NOMO-1 (cell line): ENCODE measurements at regions not wholly inside any gene's neighbourhood (a gene's known extent, or its start where the extent isn't known, plus 50 kb on each side); places are given as distances from the start of the nearest gene placed in this dataset.
A peak's percentile ranks its signal among the peaks of the same experiment; 100 is the strongest.
"Not testable (repeated sequence)": the region's sequence is repeated elsewhere in the genome, so short reads cannot be mapped to it uniquely, and the experiment has no call there.

Experiments
- DNase-seq, 2 experiments: peaks; one replicate each; lab custom pipeline; 2025; ENCODE audit not compliant: unreplicated experiment in 2 of 2; lab: John Stamatoyannopoulos, UW

GRCh38 chr5:83001796-83002381 lies 75.3 kb downstream of the TMEM167A start:
- DNase-seq, result no peak

GRCh38 chr5:83000922-83001321 lies 76.3 kb downstream of the TMEM167A start:
- DNase-seq, result no peak

DNA sequence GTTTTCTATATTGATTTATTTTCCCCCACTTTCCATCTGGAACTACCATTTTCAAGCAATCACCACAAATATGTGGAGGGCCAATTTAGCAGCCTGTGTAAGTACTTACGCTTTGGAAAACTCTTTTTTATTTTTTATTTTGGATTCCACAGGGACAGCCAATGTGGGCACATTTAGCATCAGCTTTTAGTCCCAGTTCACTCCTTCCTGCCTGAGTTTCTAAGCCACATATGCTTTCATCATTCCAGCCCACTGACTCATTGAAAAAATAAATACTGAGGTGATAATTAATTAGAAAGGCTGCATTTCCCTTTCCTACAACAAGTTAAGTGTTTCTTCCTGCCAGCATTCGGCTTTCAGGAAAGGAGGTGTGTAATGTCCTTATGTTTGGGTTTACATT lies 76.8 kb downstream of the TMEM167A start:
- DNase-seq, result no peak

DNA sequence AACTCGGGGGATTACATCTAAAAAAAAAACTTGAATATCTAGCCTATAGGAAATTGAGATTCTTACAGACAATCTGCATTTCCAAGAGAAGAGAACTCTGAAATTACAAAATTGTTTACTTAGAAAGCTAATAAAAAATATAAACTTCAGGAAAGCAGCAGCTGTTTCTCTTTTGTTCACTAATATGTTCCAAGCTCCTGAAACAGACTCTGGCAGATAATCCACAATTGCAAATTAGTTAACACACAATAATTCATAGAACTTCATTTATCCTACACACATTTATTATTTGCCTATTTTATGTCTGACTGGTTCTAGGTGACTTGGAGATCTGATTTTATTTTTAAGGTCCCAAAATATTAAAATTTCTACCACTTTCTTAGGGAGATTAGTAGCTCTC lies 83.8 kb downstream of the TMEM167A start:
- DNase-seq, result no peak

GRCh38 chr5:82992646-82993045 lies 84.5 kb downstream of the TMEM167A start:
- no peak for DNase-seq

- DNase-seq, result peak in 1 of 2 experiments; percentile 38
Measured at GRCh38 chr5:82991678-82992323, 85.4 kb downstream of the TMEM167A start.

GRCh38 chr5:82991059-82991458 lies 86.1 kb downstream of the TMEM167A start:
- no peak for DNase-seq

GRCh38 chr5:82987188-82987587 lies 90.0 kb downstream of the TMEM167A start:
- DNase-seq, result no peak

DNA sequence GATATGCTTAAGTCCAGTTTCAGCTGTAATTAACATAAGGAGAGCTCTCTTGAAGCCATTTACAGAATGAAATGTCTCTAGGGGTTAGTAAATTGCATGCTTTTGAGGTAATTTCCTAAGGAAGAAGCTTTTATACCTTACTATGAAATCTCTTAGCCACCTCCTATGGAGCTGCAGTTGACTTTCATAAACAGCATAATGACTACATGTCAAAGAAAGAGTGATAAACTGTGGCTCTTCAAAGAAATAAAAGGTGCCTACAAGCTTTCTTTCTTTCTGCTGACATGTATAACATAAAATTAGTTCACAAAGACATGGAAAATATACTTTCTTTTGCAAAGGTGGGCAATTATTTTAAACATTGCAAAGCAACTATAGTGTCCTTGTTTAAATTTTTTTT lies 90.8 kb downstream of the TMEM167A start:
- no peak for DNase-seq

GRCh38 chr5:82985763-82986162 lies 91.4 kb downstream of the TMEM167A start:
- DNase-seq, result no peak

DNA sequence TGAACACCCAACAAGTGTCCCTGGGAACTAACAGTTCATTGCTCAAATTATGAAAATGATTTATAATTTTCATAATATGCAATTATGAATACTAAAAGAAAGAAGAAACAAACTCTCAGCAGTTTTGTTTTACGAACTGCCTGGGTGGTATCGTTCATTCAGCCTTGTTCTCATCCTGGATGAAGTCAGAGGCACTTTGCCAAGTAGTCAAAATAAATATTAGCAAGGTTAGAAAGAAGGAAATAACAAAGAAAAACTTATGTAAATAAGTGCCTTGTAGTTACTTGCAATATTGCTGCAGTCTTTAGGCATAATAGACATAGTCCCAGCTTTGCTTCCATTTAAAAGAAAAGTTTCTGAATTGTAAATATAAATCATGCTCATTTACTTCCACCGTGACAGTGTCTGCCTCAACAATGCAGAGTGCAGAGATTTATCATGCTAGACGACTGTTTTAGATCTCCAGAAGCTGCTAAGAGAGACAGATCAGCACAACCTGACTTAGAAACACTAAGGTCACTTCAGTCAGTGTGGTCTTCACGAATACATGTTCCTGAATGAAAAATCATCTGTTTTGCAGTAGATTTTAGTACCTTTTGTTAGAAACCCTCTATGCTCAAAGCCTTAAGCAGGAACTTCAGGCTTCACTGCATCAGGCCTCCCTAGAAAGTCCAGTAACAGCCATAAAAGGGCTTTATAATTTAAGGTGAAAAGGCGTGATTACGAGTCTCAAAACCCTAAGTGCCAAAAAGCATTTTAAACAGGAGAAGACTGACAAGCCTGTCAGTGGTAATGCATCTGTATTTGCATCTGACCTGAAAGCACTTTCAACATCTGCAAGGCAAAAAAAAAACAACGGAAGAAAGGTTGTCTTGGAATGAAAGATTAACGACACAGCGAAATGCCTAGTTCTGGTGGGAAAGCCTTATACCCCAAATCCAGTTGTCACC lies 92.1 kb downstream of the TMEM167A start:
- DNase-seq, result no peak

GRCh38 chr5:82982846-82983245 lies 94.3 kb downstream of the TMEM167A start:
- peak in 1 of 2 experiments; percentile 39 for DNase-seq

- not testable (repeated sequence) for DNase-seq
Measured at GRCh38 chr5:82976887-82977286, 100.3 kb downstream of the TMEM167A start.

- DNase-seq, result no peak
Measured at GRCh38 chr5:82975812-82976211, 101.4 kb downstream of the TMEM167A start.

GRCh38 chr5:82975396-82975795 lies 101.8 kb downstream of the TMEM167A start:
- DNase-seq, result no peak

DNA sequence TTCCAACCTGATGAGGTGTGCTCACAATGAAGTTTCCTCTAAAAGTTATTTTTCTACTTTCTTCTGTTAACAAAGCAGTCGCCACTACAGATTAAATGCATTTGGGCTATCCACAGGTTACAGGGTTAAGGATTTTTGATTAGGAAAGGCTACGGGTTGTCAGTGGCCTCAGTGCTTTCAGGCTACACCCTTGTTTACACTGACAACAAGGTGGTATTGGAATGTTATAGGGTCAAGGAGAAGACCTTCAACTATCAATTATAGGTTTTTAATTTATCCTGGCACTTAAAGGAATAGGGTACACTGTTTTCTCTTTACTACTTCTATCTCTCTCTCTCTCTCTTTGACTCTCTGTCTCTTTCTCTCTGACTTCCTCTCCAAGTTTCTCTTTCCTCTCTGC lies 102.8 kb downstream of the TMEM167A start:
- not testable (repeated sequence) for DNase-seq

GRCh38 chr5:82971901-82972300 lies 105.3 kb downstream of the TMEM167A start:
- DNase-seq, result no peak

DNA sequence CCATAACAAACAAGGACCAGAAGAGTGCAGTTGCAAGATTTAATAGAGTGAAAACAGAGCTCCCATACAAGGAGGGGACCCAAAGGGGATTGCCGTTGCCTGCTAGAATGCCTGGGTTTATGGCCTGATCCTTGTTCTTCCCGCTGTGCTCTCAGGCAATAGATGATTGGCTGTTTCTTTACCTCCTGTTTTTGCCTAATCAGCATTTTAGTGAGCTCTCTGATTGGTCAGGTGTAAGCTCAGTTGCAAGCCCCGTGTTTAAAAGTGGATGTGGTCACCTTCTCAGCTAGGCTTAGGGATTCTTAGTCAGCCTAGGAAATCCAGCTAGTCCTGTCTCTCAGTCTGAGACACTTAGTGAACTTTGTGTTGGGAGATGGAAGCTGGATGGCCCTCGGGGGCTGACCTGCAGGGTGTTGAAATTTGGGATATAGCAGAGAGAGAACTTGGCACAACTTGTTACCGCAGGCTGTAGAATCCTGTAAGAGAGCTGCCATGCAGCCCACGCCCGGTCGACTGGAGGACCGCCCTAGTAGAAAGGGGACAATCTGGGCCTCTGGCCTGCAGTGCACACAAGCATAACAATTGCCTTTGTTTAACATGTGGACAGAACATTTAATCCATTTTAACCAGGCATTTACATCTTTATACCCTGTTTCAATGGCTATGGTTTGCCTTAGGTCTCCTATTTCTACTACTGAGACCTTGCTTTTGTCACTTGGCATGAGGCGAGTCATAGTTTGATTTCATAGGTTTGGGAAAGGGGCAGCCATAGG lies 106.0 kb downstream of the TMEM167A start:
- DNase-seq, result not testable (repeated sequence)

GRCh38 chr5:82969221-82969976 lies 107.8 kb downstream of the TMEM167A start:
- DNase-seq, result not testable (repeated sequence)

DNA sequence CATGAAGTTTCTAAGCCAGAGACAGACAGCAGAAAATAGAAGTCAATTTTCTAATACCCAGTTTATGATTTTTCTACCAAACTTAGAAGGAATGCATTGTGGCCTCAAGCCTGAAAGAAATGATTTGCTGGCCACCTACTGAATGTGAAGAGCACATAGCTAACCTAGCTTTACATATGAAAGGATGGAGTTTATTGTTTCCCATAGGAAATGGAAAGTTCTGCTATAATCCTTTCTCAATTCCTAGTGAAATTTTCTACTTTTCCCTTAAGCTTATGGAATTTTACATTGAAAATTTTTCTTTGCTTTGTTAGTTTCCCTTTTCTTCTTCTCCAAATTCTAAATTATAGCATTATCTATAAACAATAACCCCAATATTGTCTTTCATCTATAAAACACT lies 110.1 kb downstream of the TMEM167A start:
- DNase-seq, result no peak
